AG09319 (cell line): ENCODE measurements at regions not wholly inside any gene's neighbourhood (a gene's known extent, or its start where the extent isn't known, plus 50 kb on each side); places are given as distances from the start of the nearest gene placed in this dataset.

ENCODE experiments used
- DNase-seq: peaks from one replicate; pipeline ENCODE4 v3.0.0-alpha.2; 2010; ENCODE audit warnings: low read depth; ENCODE audit errors: extremely low read depth
- CTCF ChIP-seq: IDR thresholded peaks from 2 replicates; pipeline ENCODE4 v1.5.1; 2011; ENCODE audit warnings: low read depth, mild to moderate bottlenecking, inconsistent platforms, low read length, moderate library complexity

- no peak for TF ChIP-seq CTCF
Measured at GRCh38 chr13:73335944-73336343, 277.1 kb downstream of the KLF5 start.

GRCh38 chr13:73335210-73335609, 276.4 kb downstream of the KLF5 start:
- no peak for TF ChIP-seq CTCF
- peak; percentile 11 for DNase-seq

More at GRCh38 chr13:73335944-73336343, 277.1 kb downstream of the KLF5 start:
- no peak for DNase-seq

DNA sequence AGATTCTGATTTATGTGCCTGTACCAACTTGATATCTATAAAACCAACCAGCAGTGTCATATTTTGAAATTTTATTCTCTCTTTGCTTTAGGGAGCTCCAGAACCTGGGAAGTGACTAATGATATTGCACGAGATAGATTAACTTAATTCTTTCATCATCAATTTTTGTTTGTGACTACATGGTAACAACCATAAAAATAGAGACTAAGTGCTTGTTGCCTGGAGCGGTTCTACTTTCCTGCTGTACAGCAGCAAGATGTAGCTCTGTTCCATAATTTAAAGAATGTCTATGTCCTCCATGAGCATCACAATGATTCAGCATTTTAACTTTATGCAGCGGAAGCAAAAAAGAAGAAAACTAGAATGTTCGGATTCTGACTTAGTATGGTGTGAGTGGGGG, 275.6 kb downstream of the KLF5 start:
- DNase-seq = no peak
- TF ChIP-seq CTCF = no peak

GRCh38 chr13:73331556-73331955, 272.8 kb downstream of the KLF5 start:
- TF ChIP-seq CTCF = no peak
- DNase-seq = no peak

GRCh38 chr13:73329355-73329754, 270.6 kb downstream of the KLF5 start:
- no peak for DNase-seq
- TF ChIP-seq CTCF = no peak

- DNase-seq = no peak
- TF ChIP-seq CTCF = no peak
Measured at GRCh38 chr13:73327579-73327978, 268.8 kb downstream of the KLF5 start.

DNA sequence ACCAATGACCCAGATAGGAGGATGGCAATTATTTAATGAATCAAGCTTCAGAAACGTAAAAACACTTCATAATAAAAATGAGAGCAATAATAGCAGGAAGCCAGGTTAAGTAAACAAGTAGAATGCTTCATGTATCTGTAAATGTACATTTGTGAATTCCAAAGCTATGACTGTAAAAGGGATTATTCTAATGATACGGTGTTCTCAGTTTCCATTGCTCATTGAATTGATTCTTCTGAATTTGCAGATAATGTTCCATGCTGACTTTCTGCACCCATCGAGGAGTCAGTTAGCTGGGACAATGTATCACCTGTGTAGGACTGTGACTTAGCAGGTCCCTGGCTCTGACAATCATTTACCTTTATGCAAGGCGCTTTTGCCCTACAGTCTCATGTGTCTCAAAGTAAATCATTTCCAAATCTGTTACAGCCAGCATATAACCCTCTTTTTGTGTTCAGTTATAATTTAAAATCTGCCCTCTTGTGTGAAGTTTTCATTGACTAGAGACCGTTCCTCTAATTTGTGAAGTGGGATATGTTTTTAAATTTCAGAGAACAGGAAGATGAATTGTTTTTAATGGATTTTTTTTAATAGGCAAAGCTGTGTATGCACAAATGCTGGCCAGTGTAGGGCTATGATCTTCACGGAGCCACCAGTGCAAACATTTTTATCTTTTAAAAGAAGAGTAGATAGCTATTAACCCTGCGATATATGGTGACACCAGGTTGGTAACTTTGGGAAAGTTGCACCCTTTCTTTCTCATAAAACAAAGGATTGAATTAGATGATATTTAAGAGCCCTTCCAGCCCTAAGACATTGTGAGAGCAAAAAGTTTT, 267.1 kb downstream of the KLF5 start:
- DNase-seq = no peak
- no peak for TF ChIP-seq CTCF
